ENCODE measurements at regions not wholly inside any gene's neighbourhood (a gene's known extent, or its start where the extent isn't known, plus 50 kb on each side); places are given as distances from the start of the nearest gene placed in this dataset.
"Not testable (repeated sequence)": the region's sequence is repeated elsewhere in the genome, so short reads cannot be mapped to it uniquely, and the experiment has no call there.

GRCh38 chr6:91240878-91241603 lies 654.2 kb upstream of the MAP3K7 start:
- no peak for DNase-seq (ENCODE audit: low read depth, low spot score)

- DNase-seq (ENCODE audit: low read depth, low spot score) = no peak
Measured at GRCh38 chr6:91221072-91221720, 634.3 kb upstream of the MAP3K7 start.

- DNase-seq (ENCODE audit: low read depth, low spot score) = no peak
Measured at GRCh38 chr6:91213229-91213901, 626.5 kb upstream of the MAP3K7 start.

- peak; percentile 36 for DNase-seq (ENCODE audit: low read depth, low spot score)
Measured at GRCh38 chr6:91198588-91199255, 611.9 kb upstream of the MAP3K7 start.

- DNase-seq (ENCODE audit: low read depth, low spot score) = no peak
Measured at GRCh38 chr6:91196729-91197128, 609.9 kb upstream of the MAP3K7 start.

GRCh38 chr6:91193446-91193845 lies 606.6 kb upstream of the MAP3K7 start:
- no peak for DNase-seq (ENCODE audit: low read depth, low spot score)

GRCh38 chr6:91190041-91190440 lies 603.2 kb upstream of the MAP3K7 start:
- DNase-seq (ENCODE audit: low read depth, low spot score) = not testable (repeated sequence)

- DNase-seq (ENCODE audit: low read depth, low spot score) = no peak
Measured at GRCh38 chr6:91185072-91185471, 598.2 kb upstream of the MAP3K7 start.

GRCh38 chr6:91181416-91181815 lies 594.5 kb upstream of the MAP3K7 start:
- no peak for DNase-seq (ENCODE audit: low read depth, low spot score)

- no peak for DNase-seq (ENCODE audit: low read depth, low spot score)
Measured at GRCh38 chr6:91173651-91174050, 586.8 kb upstream of the MAP3K7 start.

GRCh38 chr6:91173186-91173585 lies 586.3 kb upstream of the MAP3K7 start:
- DNase-seq (ENCODE audit: low read depth, low spot score) = no peak

- DNase-seq (ENCODE audit: low read depth, low spot score) = no peak
Measured at GRCh38 chr6:91171754-91172462, 585.0 kb upstream of the MAP3K7 start.

GRCh38 chr6:91167846-91168245 lies 581.0 kb upstream of the MAP3K7 start:
- DNase-seq (ENCODE audit: low read depth, low spot score) = no peak

GRCh38 chr6:91166271-91167046 lies 579.6 kb upstream of the MAP3K7 start:
- peak; percentile 51 for DNase-seq (ENCODE audit: low read depth, low spot score)

- DNase-seq (ENCODE audit: low read depth, low spot score) = no peak
Measured at GRCh38 chr6:91164105-91164504, 577.2 kb upstream of the MAP3K7 start.

GRCh38 chr6:91161246-91161645 lies 574.4 kb upstream of the MAP3K7 start:
- DNase-seq (ENCODE audit: low read depth, low spot score) = no peak

GRCh38 chr6:91155129-91155785 lies 568.4 kb upstream of the MAP3K7 start:
- DNase-seq (ENCODE audit: low read depth, low spot score) = no peak

- no peak for DNase-seq (ENCODE audit: low read depth, low spot score)
Measured at GRCh38 chr6:91152824-91153223, 566.0 kb upstream of the MAP3K7 start.

GRCh38 chr6:91149956-91150705 lies 563.3 kb upstream of the MAP3K7 start:
- peak; percentile 74 for DNase-seq (ENCODE audit: low read depth, low spot score)
